Neural cell (in vitro differentiated cells): ENCODE measurements at regions not wholly inside any gene's neighbourhood (a gene's known extent, or its start where the extent isn't known, plus 50 kb on each side); places are given as distances from the start of the nearest gene placed in this dataset.

Experiments
- H2AFZ ChIP-seq: fragments of 200-600, 300-800 bp; sonication (generic), shearing (Covaris generic); 2 replicates; pipeline ENCODE4 v1.6.0; 2014; ENCODE audit warnings: low read depth, mild to moderate bottlenecking, antibody characterized with exemption, low read length, moderate library complexity
- H3F3A ChIP-seq: fragments of 200-600 bp; shearing (Covaris generic); 2 replicates; pipeline ENCODE4 v1.6.1; 2016; ENCODE audit warnings: mild to moderate bottlenecking, moderate library complexity, mixed read lengths, antibody characterized with exemption, low read length; ENCODE audit not compliant: insufficient read depth, poor library complexity, severe bottlenecking
- H3K27ac ChIP-seq: fragments of 200-600, 300-800 bp; sonication (generic), shearing (Covaris generic); 2 replicates; pipeline ENCODE4 v1.5.1; 2014; ENCODE audit warnings: mild to moderate bottlenecking, low read length, moderate library complexity
- H3K27me3 ChIP-seq: fragments of 300-800, 200-600 bp; sonication (generic), shearing (Covaris generic); 2 replicates; pipeline ENCODE4 v1.6.0; 2014; ENCODE audit warnings: mild to moderate bottlenecking, low read depth, low read length, moderate library complexity; ENCODE audit not compliant: insufficient read depth
- H3K36me3 ChIP-seq: fragments of 300-800, 200-600 bp; sonication (generic), shearing (Covaris generic); 2 replicates; pipeline ENCODE4 v1.5.1; 2014; ENCODE audit warnings: mild to moderate bottlenecking, antibody characterized with exemption, low read length, moderate library complexity; ENCODE audit not compliant: insufficient read depth
- H3K4me2 ChIP-seq: fragments of 300-800, 200-600 bp; sonication (generic), shearing (Covaris generic); 2 replicates; pipeline ENCODE4 v1.6.0; 2014; ENCODE audit warnings: mild to moderate bottlenecking, low read length
- H3K4me3 ChIP-seq: fragments of 300-800, 200-600 bp; sonication (generic), shearing (Covaris generic); 2 replicates; pipeline ENCODE4 v1.5.1; 2014; ENCODE audit warnings: mild to moderate bottlenecking, low read length, moderate library complexity
- H3K79me2 ChIP-seq: fragments of 200-600 bp; shearing (Covaris generic); replicated peaks from 2 replicates; pipeline ENCODE4 v1.6.0; 2014; ENCODE audit warnings: mild to moderate bottlenecking, low read length, moderate library complexity; ENCODE audit not compliant: insufficient read depth
- H3K9ac ChIP-seq: fragments of 300-800, 200-600 bp; sonication (generic), shearing (Covaris generic); 2 replicates; pipeline ENCODE4 v1.6.1; 2016; ENCODE audit warnings: mild to moderate bottlenecking, low read length, mixed read lengths
- H3K9me2 ChIP-seq: fragments of 200-600 bp; shearing (Covaris generic); 2 replicates; pipeline ENCODE4 v1.6.1; 2016; ENCODE audit warnings: mild to moderate bottlenecking, low read length, mixed read lengths; ENCODE audit not compliant: insufficient read depth
- H3K9me3 ChIP-seq: fragments of 200-600, 300-800 bp; sonication (generic), shearing (Covaris generic); 2 replicates; pipeline ENCODE4 v1.6.1; 2016; ENCODE audit warnings: mild to moderate bottlenecking, mixed run types, low read length, moderate library complexity, mixed read lengths
- H4K20me1 ChIP-seq: fragments of 200-600 bp; shearing (Covaris generic); 2 replicates; pipeline ENCODE4 v1.6.1; 2016; ENCODE audit warnings: mild to moderate bottlenecking, mixed run types; ENCODE audit not compliant: insufficient read depth
- EP300 ChIP-seq: fragments of 450-650 bp; conservative IDR thresholded peaks from 2 replicates; pipeline ENCODE4 v1.6.1; 2014; ENCODE audit warnings: antibody characterized with exemption, mild to moderate bottlenecking, moderate library complexity; ENCODE audit not compliant: poor library complexity, severe bottlenecking
- EZH2 ChIP-seq: fragments of 200-600, 300-800 bp; shearing (Covaris generic), sonication (generic); IDR thresholded peaks from 2 replicates; pipeline ENCODE4 v1.6.1; 2014; ENCODE audit warnings: antibody characterized with exemption, low read length, borderline replicate concordance, mild to moderate bottlenecking; ENCODE audit not compliant: insufficient read depth, poor library complexity, severe bottlenecking
- MXI1 ChIP-seq: fragments of 450-650 bp; conservative IDR thresholded peaks from 2 replicates; pipeline ENCODE4 v1.6.1; 2014; ENCODE audit warnings: antibody characterized with exemption, mild to moderate bottlenecking; ENCODE audit not compliant: poor library complexity, severe bottlenecking
- POLR2AphosphoS5 ChIP-seq: IDR thresholded peaks from 2 replicates; pipeline ENCODE4 v1.6.1; 2012
- RAD21 ChIP-seq: fragments of 450-650 bp; conservative IDR thresholded peaks from 2 replicates; pipeline ENCODE4 v1.6.1; 2014; ENCODE audit warnings: antibody characterized with exemption, mild to moderate bottlenecking, moderate library complexity
- SMC3 ChIP-seq: fragments of 450-650 bp; conservative IDR thresholded peaks from 2 replicates; pipeline ENCODE4 v1.6.1; 2014; ENCODE audit warnings: antibody characterized with exemption, mild to moderate bottlenecking, moderate library complexity; ENCODE audit not compliant: poor library complexity
- TAF1 ChIP-seq: IDR thresholded peaks from 2 replicates; pipeline ENCODE4 v1.6.1; 2012; ENCODE audit warnings: low read depth
- TF ChIP-seq, protein P1 (sequence below): fragments of 450-650 bp; IDR thresholded peaks from 2 replicates; pipeline ENCODE4 v1.5.1; 2014; ENCODE audit warnings: antibody characterized with exemption, mild to moderate bottlenecking, moderate library complexity; ENCODE audit not compliant: poor library complexity, severe bottlenecking
- TF ChIP-seq, protein P2 (sequence below): IDR thresholded peaks from 2 replicates; pipeline ENCODE4 v1.6.1; 2012; ENCODE audit warnings: borderline replicate concordance

DNA sequence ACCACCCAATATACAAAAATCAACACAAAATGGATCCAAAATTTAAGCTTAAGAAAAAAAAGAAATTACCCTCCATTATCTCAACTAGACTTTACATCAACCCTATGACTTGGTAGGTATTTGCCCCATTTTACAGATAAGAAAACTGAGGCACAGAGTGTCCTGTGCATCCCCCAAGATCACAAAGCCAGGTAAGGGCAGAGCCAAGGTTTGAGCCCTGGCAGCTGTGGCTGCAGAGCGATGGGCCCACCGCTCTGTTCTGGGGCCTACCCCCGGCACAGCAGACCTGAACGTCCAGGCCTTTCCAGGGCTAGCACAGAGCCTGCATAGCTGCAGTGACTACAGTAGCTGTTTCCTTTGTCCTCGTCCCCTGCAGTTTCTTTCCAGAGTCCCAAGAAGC lies 417.6 kb downstream of the SOX9 start:
- Histone ChIP-seq H3K27me3 (no peaks in the 10 kb centered on the region), H3K27ac (no peak overlapping the region), H3F3A (peaks cover 4% of the 10 kb centered on the region), H3K9me3 (no peaks in the 10 kb centered on the region), H3K4me3 (no peak overlapping the region), H4K20me1 (no peaks in the 10 kb centered on the region), H2AFZ (no peak overlapping the region), H3K9me2 (no peaks in the 10 kb centered on the region), H3K9ac (no peak overlapping the region), H3K79me2 (no peaks in the 10 kb centered on the region), H3K36me3 (no peaks in the 10 kb centered on the region), H3K4me2 (no peak overlapping the region)
- TF ChIP-seq MXI1 (no peak), RAD21 (no peak), EZH2 (no peak), SMC3 (no peak), TAF1 (no peak), POLR2AphosphoS5 (no peak), EP300 (no peak)
- TF ChIP-seq, protein P1, sequence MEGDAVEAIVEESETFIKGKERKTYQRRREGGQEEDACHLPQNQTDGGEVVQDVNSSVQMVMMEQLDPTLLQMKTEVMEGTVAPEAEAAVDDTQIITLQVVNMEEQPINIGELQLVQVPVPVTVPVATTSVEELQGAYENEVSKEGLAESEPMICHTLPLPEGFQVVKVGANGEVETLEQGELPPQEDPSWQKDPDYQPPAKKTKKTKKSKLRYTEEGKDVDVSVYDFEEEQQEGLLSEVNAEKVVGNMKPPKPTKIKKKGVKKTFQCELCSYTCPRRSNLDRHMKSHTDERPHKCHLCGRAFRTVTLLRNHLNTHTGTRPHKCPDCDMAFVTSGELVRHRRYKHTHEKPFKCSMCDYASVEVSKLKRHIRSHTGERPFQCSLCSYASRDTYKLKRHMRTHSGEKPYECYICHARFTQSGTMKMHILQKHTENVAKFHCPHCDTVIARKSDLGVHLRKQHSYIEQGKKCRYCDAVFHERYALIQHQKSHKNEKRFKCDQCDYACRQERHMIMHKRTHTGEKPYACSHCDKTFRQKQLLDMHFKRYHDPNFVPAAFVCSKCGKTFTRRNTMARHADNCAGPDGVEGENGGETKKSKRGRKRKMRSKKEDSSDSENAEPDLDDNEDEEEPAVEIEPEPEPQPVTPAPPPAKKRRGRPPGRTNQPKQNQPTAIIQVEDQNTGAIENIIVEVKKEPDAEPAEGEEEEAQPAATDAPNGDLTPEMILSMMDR: no peak
- TF ChIP-seq, protein P2, sequence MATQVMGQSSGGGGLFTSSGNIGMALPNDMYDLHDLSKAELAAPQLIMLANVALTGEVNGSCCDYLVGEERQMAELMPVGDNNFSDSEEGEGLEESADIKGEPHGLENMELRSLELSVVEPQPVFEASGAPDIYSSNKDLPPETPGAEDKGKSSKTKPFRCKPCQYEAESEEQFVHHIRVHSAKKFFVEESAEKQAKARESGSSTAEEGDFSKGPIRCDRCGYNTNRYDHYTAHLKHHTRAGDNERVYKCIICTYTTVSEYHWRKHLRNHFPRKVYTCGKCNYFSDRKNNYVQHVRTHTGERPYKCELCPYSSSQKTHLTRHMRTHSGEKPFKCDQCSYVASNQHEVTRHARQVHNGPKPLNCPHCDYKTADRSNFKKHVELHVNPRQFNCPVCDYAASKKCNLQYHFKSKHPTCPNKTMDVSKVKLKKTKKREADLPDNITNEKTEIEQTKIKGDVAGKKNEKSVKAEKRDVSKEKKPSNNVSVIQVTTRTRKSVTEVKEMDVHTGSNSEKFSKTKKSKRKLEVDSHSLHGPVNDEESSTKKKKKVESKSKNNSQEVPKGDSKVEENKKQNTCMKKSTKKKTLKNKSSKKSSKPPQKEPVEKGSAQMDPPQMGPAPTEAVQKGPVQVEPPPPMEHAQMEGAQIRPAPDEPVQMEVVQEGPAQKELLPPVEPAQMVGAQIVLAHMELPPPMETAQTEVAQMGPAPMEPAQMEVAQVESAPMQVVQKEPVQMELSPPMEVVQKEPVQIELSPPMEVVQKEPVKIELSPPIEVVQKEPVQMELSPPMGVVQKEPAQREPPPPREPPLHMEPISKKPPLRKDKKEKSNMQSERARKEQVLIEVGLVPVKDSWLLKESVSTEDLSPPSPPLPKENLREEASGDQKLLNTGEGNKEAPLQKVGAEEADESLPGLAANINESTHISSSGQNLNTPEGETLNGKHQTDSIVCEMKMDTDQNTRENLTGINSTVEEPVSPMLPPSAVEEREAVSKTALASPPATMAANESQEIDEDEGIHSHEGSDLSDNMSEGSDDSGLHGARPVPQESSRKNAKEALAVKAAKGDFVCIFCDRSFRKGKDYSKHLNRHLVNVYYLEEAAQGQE: no peak

GRCh38 chr17:72538901-72539352 lies 418.1 kb downstream of the SOX9 start:
- no peaks in the 10 kb centered on the region for H3K9me2 ChIP-seq
- H3K4me2 ChIP-seq: no peak overlapping the region
- no peak overlapping the region for H3K4me3 ChIP-seq
- H3K27ac ChIP-seq: no peak overlapping the region
- H3F3A ChIP-seq: peaks cover 4% of the 10 kb centered on the region
- no peak for TF ChIP-seq TAF1
- TF ChIP-seq, protein P2: no peak
- no peak for TF ChIP-seq EP300
- no peak for TF ChIP-seq POLR2AphosphoS5
- no peak for TF ChIP-seq SMC3
- TF ChIP-seq MXI1: no peak
- TF ChIP-seq, protein P1: no peak
- TF ChIP-seq EZH2: no peak
- TF ChIP-seq RAD21: no peak
- H3K79me2 ChIP-seq: no peaks in the 10 kb centered on the region
- no peaks in the 10 kb centered on the region for H3K36me3 ChIP-seq
- H3K9me3 ChIP-seq: no peaks in the 10 kb centered on the region
- no peak overlapping the region for H2AFZ ChIP-seq
- H3K27me3 ChIP-seq: no peaks in the 10 kb centered on the region
- no peak overlapping the region for H3K9ac ChIP-seq
- H4K20me1 ChIP-seq: no peaks in the 10 kb centered on the region
